Stomach (tissue), 8 donors: ENCODE measurements at regions not wholly inside any gene's neighbourhood (a gene's known extent, or its start where the extent isn't known, plus 50 kb on each side); places are given as distances from the start of the nearest gene placed in this dataset.

ENCODE experiments used
- DNase-seq, 2 donors: peaks; one replicate each; pipeline versions ENCODE4 v3.0.0 to v3.0.0-alpha.2; 2013 to 2019
- H3K27ac ChIP-seq, 5 donors: fragments of 200-600 bp in 4 of 5; sonication (generic) in 4 of 5; one replicate each; pipeline ENCODE4 v1.5.1; 2013 to 2019; ENCODE audit warnings: mild to moderate bottlenecking in 1 of 5, moderate library complexity in 1 of 5
- H3K27me3 ChIP-seq, 3 donors: fragments of 200-600 bp; sonication (generic); one replicate each; pipeline ENCODE4 v1.5.1; 2017 to 2019; ENCODE audit warnings: mixed run types in 1 of 3
- H3K36me3 ChIP-seq, 4 donors: fragments of 200-600 bp; sonication (generic); 1 replicate in 3 of 4; 2 replicates in 1 of 4; pipeline ENCODE4 v1.5.1; 2016 to 2019
- H3K4me1 ChIP-seq, 4 donors: fragments of 200-600 bp; sonication (generic); one replicate each; pipeline ENCODE4 v1.5.1; 2016 to 2019
- H3K4me3 ChIP-seq, 4 donors: fragments of 200-600 bp; sonication (generic) in 3 of 4; one replicate each; pipeline ENCODE4 v1.5.1; 2016 to 2019; ENCODE audit warnings: mild to moderate bottlenecking in 1 of 4
- H3K9me3 ChIP-seq, 4 donors: fragments of 200-600 bp; sonication (generic); one replicate each; pipeline ENCODE4 v1.5.1; 2016 to 2019
- CTCF ChIP-seq, 7 experiments: fragments of 450-650 bp in 4 of 7; fragments of 200-600 bp in 3 of 7; sonication (generic) in 3 of 7; IDR thresholded peaks; one replicate each; pipeline ENCODE4 v1.5.1; 2016 to 2019; ENCODE audit warnings: antibody characterized with exemption in 7 of 7, control low read depth in 2 of 7, mild to moderate bottlenecking in 1 of 7
- EP300 ChIP-seq: sonication (generic); formaldehyde crosslinking; IDR thresholded peaks from one replicate; pipeline ENCODE4 v1.6.1; 2017; ENCODE audit warnings: antibody characterized with exemption
- POLR2A ChIP-seq, 4 donors: fragments of 450-650 bp; IDR thresholded peaks; one replicate each; pipeline ENCODE4 v1.6.1; 2016; ENCODE audit warnings: antibody characterized with exemption in 4 of 4, control low read depth in 2 of 4, mild to moderate bottlenecking in 1 of 4, moderate library complexity in 1 of 4
- POLR2AphosphoS5 ChIP-seq, 3 donors: sonication (generic); formaldehyde crosslinking; IDR thresholded peaks; one replicate each; pipeline ENCODE4 v1.6.1; 2016; ENCODE audit warnings: antibody characterized with exemption in 3 of 3
- WGBS, 5 donors: extraction: QIAGEN DNeasy Blood & Tissue Kit in 3 of 5; methylation state at CpG; one replicate each; pipeline versions ENCODE4 v1.1.5 to v1.1.7; 2013 to 2018; 5-methylcytosine and 5-hydroxymethylcytosine counted together
- intact Hi-C: fragments of 100-400 bp; cut with DNase I; formaldehyde crosslinking; loops from one replicate; pipeline ENCODE4 v1.15.1; 2023; ENCODE audit warnings: low total_unique reads
- donor health status: healthy with polysubstance abuse.
- donor health status: Bipolar disorder and iron deficiency.
- donor health status: healthy.

- Histone ChIP-seq H3K9me3 (peaks cover 3 to 13% (median 7%) of the 10 kb centered on the region in 4 donors), H3K36me3 (no peaks in the 10 kb centered on the region), H3K27ac (no peak overlapping the region), H3K4me3 (no peak overlapping the region), H3K27me3 (no peaks in the 10 kb centered on the region), H3K4me1 (no peaks in the 10 kb centered on the region)
- no peak for DNase-seq
- WGBS, 5 donors = 71 to 96% (median 90%) methylated on average over 3 of the region's 3 CpGs
- TF ChIP-seq EP300 (no peak), CTCF (IDR thresholded peaks at IDR 0.05) (no peak), POLR2A (IDR thresholded peaks at IDR 0.05) (no peak), POLR2AphosphoS5 (IDR thresholded peaks at IDR 0.05) (no peak)
- intact Hi-C loops = no loop called here
Observed at GRCh38 chr5:71844862-71845261, 125.8 kb downstream of the CARTPT start.

GRCh38 chr5:71859515-71859914, 140.4 kb downstream of the CARTPT start:
- WGBS, 5 donors = 63 to 71% (median 64%) methylated on average over 4 of the region's 4 CpGs
- no peak for DNase-seq
- intact Hi-C loops = no loop called here

GRCh38 chr5:71860048-71860447, 141.0 kb downstream of the CARTPT start:
- Histone ChIP-seq H3K9me3 (peaks cover 0 to 21% (median 9%) of the 10 kb centered on the region in 4 donors), H3K27me3 (no peaks in the 10 kb centered on the region), H3K4me3 (no peak overlapping the region), H3K36me3 (no peaks in the 10 kb centered on the region), H3K27ac (no peak overlapping the region), H3K4me1 (no peaks in the 10 kb centered on the region)
- intact Hi-C loops = no loop called here
- TF ChIP-seq POLR2AphosphoS5 (IDR thresholded peaks at IDR 0.05) = no peak
- TF ChIP-seq EP300 = no peak
- no peak for TF ChIP-seq CTCF (IDR thresholded peaks at IDR 0.05)
- DNase-seq = no peak
- 44 to 64% (median 46%) methylated on average over 3 of the region's 3 CpGs for WGBS, 5 donors

More at GRCh38 chr5:71859515-71859914, 140.4 kb downstream of the CARTPT start:
- Histone ChIP-seq H3K4me3 (no peak overlapping the region), H3K27ac (no peak overlapping the region), H3K27me3 (no peaks in the 10 kb centered on the region), H3K4me1 (no peaks in the 10 kb centered on the region), H3K36me3 (no peaks in the 10 kb centered on the region), H3K9me3 (peaks cover 0 to 27% (median 12%) of the 10 kb centered on the region in 4 donors)
- TF ChIP-seq CTCF (IDR thresholded peaks at IDR 0.05) (no peak), POLR2AphosphoS5 (IDR thresholded peaks at IDR 0.05) (no peak), POLR2A (IDR thresholded peaks at IDR 0.05) (no peak), EP300 (no peak)

- Histone ChIP-seq H3K4me3 (no peak overlapping the region), H3K27me3 (no peaks in the 10 kb centered on the region), H3K36me3 (no peaks in the 10 kb centered on the region), H3K9me3 (peaks cover 0 to 14% (median 4%) of the 10 kb centered on the region in 4 donors), H3K4me1 (peaks cover 0 to 8% (median 2%) of the 10 kb centered on the region in 4 donors), H3K27ac (no peak overlapping the region)
- intact Hi-C loops = no loop called here
- WGBS, 5 donors = 0 to 100% (median 71%) methylated on average over 1 of the region's 1 CpG; no CpG with 5 or more reads in 1 of the 5 donors
- no peak for DNase-seq
- no peak for TF ChIP-seq POLR2A (IDR thresholded peaks at IDR 0.05)
- no peak for TF ChIP-seq POLR2AphosphoS5 (IDR thresholded peaks at IDR 0.05)
- no peak for TF ChIP-seq EP300
- TF ChIP-seq CTCF (IDR thresholded peaks at IDR 0.05) = no peak
Observed at GRCh38 chr5:71861682-71862081, 142.6 kb downstream of the CARTPT start.
